ENCODE measurements at regions not wholly inside any gene's neighbourhood (a gene's known extent, or its start where the extent isn't known, plus 50 kb on each side); places are given as distances from the start of the nearest gene placed in this dataset.

- no peak for DNase-seq (ENCODE audit: low spot score)
- in situ Hi-C loops (cut with MboI; ENCODE audit: low pct_unique_long_range_greater_than_20kb, low sequenced_read_pairs, unreplicated experiment), result no loop called here
- TF ChIP-seq, protein P1, sequence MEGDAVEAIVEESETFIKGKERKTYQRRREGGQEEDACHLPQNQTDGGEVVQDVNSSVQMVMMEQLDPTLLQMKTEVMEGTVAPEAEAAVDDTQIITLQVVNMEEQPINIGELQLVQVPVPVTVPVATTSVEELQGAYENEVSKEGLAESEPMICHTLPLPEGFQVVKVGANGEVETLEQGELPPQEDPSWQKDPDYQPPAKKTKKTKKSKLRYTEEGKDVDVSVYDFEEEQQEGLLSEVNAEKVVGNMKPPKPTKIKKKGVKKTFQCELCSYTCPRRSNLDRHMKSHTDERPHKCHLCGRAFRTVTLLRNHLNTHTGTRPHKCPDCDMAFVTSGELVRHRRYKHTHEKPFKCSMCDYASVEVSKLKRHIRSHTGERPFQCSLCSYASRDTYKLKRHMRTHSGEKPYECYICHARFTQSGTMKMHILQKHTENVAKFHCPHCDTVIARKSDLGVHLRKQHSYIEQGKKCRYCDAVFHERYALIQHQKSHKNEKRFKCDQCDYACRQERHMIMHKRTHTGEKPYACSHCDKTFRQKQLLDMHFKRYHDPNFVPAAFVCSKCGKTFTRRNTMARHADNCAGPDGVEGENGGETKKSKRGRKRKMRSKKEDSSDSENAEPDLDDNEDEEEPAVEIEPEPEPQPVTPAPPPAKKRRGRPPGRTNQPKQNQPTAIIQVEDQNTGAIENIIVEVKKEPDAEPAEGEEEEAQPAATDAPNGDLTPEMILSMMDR (IDR thresholded peaks at IDR 0.05; ENCODE audit: extremely low read depth, insufficient read depth, missing control alignments), result no peak
These were observed 259.2 kb upstream of the TLE3 start for GRCh38 chr15:70356919-70357318.

- in situ Hi-C loops (cut with MboI; ENCODE audit: low pct_unique_long_range_greater_than_20kb, low sequenced_read_pairs, unreplicated experiment), result no loop called here
- TF ChIP-seq, protein P1 (IDR thresholded peaks at IDR 0.05; ENCODE audit: extremely low read depth, insufficient read depth, missing control alignments), result no peak
These were observed 258.5 kb upstream of the TLE3 start for GRCh38 chr15:70356062-70356860.

DNA sequence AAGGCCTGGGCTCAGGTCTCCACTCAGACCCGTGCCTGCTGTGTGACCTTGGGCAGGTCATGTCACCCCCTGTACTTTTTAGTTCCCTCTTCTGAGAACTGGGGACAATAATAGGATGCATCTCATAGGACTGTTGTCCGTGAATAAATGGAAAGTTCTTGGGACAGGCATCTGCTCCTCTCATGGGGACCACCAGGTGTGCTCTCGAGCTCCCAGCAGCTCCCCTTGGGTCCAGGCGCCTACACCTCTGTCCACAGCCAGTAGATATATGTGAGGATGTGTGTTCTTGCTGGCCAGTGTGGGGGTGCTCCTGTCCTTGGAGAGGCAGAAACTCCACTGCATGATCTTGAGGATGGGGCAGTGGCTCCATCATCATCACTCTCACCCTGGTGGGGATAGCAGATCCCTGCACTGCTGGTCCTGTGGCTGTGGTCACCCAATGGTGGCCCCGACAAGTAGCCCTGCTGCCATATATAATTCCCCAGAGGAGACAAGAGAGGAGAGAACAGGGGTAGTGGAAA, 257.6 kb upstream of the TLE3 start:
- TF ChIP-seq, protein P1 (IDR thresholded peaks at IDR 0.05; ENCODE audit: extremely low read depth, insufficient read depth, missing control alignments), result peak; percentile 17
- in situ Hi-C loops (cut with MboI; ENCODE audit: low pct_unique_long_range_greater_than_20kb, low sequenced_read_pairs, unreplicated experiment), result no loop called here
- no peak for DNase-seq (ENCODE audit: low spot score)

More at GRCh38 chr15:70356062-70356860, 258.5 kb upstream of the TLE3 start:
- no peak for DNase-seq (ENCODE audit: low spot score)

GRCh38 chr15:70354346-70354905, 256.7 kb upstream of the TLE3 start:
- in situ Hi-C loops (cut with MboI; ENCODE audit: low pct_unique_long_range_greater_than_20kb, low sequenced_read_pairs, unreplicated experiment), result no loop called here
- DNase-seq (ENCODE audit: low spot score), result no peak
- TF ChIP-seq, protein P1 (IDR thresholded peaks at IDR 0.05; ENCODE audit: extremely low read depth, insufficient read depth, missing control alignments), result no peak

DNA sequence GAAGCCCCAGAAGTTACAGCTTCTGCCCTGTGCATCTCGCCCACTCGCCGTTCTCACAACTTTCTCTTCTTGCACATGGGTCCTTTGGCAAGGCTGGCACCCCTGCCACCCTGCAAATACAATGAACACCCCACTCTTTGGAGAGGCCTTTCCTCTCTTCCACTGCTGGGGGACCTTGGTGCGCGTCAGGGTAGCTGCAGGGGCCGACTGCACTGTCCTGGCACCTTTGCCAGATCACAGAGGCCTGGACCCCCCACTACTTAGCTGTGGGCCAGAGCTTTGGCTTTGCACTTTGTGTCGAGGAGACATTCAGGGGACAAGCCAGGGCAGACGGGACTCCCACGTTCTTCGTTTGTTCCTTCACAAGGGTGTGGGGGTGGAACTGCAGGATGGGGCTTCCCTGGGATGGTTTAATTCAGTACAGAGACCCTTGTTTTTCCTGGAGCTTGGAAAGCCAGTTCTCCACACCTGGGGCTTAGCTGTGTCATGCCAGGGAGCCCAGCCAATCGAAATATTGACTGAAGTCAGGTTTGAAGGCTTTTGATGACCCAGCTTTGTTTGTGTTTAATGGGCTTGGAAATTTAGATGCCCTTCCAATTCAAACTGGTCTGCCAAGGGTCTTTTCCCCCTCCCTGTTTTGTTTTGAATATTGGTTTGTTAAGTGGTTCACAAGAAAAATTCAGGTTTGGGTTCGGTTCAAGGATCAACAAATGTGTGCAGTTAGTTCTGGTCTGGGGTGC, 256.1 kb upstream of the TLE3 start:
- in situ Hi-C loops (cut with MboI; ENCODE audit: low pct_unique_long_range_greater_than_20kb, low sequenced_read_pairs, unreplicated experiment), result no loop called here
- no peak for DNase-seq (ENCODE audit: low spot score)
- TF ChIP-seq, protein P1 (IDR thresholded peaks at IDR 0.05; ENCODE audit: extremely low read depth, insufficient read depth, missing control alignments), result no peak

GRCh38 chr15:70351941-70352774, 254.4 kb upstream of the TLE3 start:
- no peak for DNase-seq (ENCODE audit: low spot score)
- in situ Hi-C loops (cut with MboI; ENCODE audit: low pct_unique_long_range_greater_than_20kb, low sequenced_read_pairs, unreplicated experiment), result no loop called here
- TF ChIP-seq, protein P1 (IDR thresholded peaks at IDR 0.05; ENCODE audit: extremely low read depth, insufficient read depth, missing control alignments), result no peak

Data from GM13977 (cell line).